ENCODE measurements at regions not wholly inside any gene's neighbourhood (a gene's known extent, or its start where the extent isn't known, plus 50 kb on each side); places are given as distances from the start of the nearest gene placed in this dataset.

DNA sequence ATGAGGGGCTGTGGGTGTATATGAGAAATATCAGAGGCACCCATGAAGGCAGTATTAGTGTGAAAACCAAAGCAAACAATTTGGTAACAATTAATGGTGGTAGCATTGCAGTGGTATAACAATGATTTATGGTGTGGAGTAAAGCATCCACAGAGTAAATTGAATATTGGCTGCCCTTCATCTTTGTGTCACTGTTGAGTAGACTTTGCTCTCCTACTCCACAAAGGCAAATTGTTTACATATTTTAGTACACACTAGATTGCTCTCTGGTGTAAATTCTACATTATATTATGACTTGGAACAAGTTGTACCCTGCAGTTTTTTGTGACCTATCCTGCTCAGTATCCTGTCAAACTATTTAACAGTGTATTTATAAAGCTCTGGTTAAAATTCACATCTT is 455.5 kb upstream of the RORB start:
- TF ChIP-seq, protein P1, sequence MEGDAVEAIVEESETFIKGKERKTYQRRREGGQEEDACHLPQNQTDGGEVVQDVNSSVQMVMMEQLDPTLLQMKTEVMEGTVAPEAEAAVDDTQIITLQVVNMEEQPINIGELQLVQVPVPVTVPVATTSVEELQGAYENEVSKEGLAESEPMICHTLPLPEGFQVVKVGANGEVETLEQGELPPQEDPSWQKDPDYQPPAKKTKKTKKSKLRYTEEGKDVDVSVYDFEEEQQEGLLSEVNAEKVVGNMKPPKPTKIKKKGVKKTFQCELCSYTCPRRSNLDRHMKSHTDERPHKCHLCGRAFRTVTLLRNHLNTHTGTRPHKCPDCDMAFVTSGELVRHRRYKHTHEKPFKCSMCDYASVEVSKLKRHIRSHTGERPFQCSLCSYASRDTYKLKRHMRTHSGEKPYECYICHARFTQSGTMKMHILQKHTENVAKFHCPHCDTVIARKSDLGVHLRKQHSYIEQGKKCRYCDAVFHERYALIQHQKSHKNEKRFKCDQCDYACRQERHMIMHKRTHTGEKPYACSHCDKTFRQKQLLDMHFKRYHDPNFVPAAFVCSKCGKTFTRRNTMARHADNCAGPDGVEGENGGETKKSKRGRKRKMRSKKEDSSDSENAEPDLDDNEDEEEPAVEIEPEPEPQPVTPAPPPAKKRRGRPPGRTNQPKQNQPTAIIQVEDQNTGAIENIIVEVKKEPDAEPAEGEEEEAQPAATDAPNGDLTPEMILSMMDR (IDR thresholded peaks at IDR 0.05; ENCODE audit: low read depth, low read length, poor library complexity, severe bottlenecking) = no peak
- no peak for TF ChIP-seq EZH2phosphoT487 (IDR thresholded peaks at IDR 0.05; ENCODE audit: borderline replicate concordance, low read length)

All from DOHH2 (cell line).